A673 (cell line): ENCODE measurements at regions not wholly inside any gene's neighbourhood (a gene's known extent, or its start where the extent isn't known, plus 50 kb on each side); places are given as distances from the start of the nearest gene placed in this dataset.

ENCODE experiments used
- CTCF ChIP-seq: fragments of 300-800, 200-600 bp; sonication (generic); conservative IDR thresholded peaks from 2 replicates; pipeline ENCODE4 v1.5.1; 2017; ENCODE audit warnings: low read depth, mild to moderate bottlenecking, antibody characterized with exemption, low read length, moderate library complexity, mixed read lengths
- EZH2 ChIP-seq: fragments of 200-600 bp; sonication (generic); IDR thresholded peaks from 2 replicates; pipeline ENCODE4 v1.6.1; 2017; ENCODE audit warnings: borderline replicate concordance, low read depth, mild to moderate bottlenecking, mixed read lengths, antibody characterized with exemption, low read length; ENCODE audit not compliant: poor library complexity, severe bottlenecking

- TF ChIP-seq EZH2 (no peak), CTCF (no peak)
These were observed 279.6 kb upstream of the CADM2 start for GRCh38 chr3:84679211-84679610.
